K562 (cell line): ENCODE measurements at regions not wholly inside any gene's neighbourhood (a gene's known extent, or its start where the extent isn't known, plus 50 kb on each side); places are given as distances from the start of the nearest gene placed in this dataset.

ENCODE experiments used
- ATAC-seq: fragments of 200-7000 bp; cut with Tn5 transposase; 3 replicates; pipeline ENCODE4 v1.9.1; 2020; ENCODE audit warnings: moderate library complexity
- BruUV-seq: library from RNA; stranded (reverse); fragments of 400-500 nt; replicated peaks from 2 replicates; lab custom pipeline; 2021; lab: Mats Ljungman, UMichigan
- CTCF ChIA-PET: fragments of 300-600 bp; formaldehyde crosslinking; extraction: SDS; loops from one replicate; lab custom pipeline; 2021; ENCODE audit warnings: low intra/inter-chr PET ratio; lab: Yijun Ruan, JAX
- POLR2A ChIA-PET: fragments of 300-600, 350-650 bp; sonication (Branson Sonifier 250); formaldehyde crosslinking; extraction: SDS; loops from one replicate; lab custom pipeline; 2021; ENCODE audit warnings: antibody characterized with exemption, inconsistent platforms; lab: Yijun Ruan, JAX
- DNase-seq, 4 experiments: peaks; one replicate each; pipeline versions ENCODE4 v3.0.0 to v3.0.0-alpha.2; 2011 to 2018; ENCODE audit warnings: low spot score in 3 of 4, mixed read lengths in 3 of 4; ENCODE audit errors: extremely low read depth in 1 of 4
- FAIRE-seq: peaks from 2 replicates; lab custom pipeline; 2011; peaks lifted over from hg19 to GRCh38; lab: Jason Lieb, UNC
- H2AFZ ChIP-seq: 2 replicates; pipeline ENCODE4 v1.6.0; 2011; ENCODE audit warnings: low read depth, low read length, control low read depth, inconsistent platforms
- H3K27ac ChIP-seq: fragments of 200-600 bp; 3 replicates; pipeline ENCODE4 v1.8.0; 2011; ENCODE audit warnings: low read depth, mild to moderate bottlenecking, control low read depth, inconsistent platforms, low read length, moderate library complexity, mixed read lengths; ENCODE audit errors: extremely low read depth
- H3K27me3 ChIP-seq, 2 experiments: fragments of 300-600 bp in 1 of 2; 2 replicates in 1 of 2; 3 replicates in 1 of 2; pipeline versions ENCODE4 v1.6.0 to v1.8.0; 2011; ENCODE audit warnings: inconsistent platforms in 2 of 2, low read length in 2 of 2, mild to moderate bottlenecking in 1 of 2, mixed read lengths in 1 of 2, moderate library complexity in 1 of 2; ENCODE audit not compliant: control insufficient read depth in 2 of 2, insufficient read depth in 2 of 2
- H3K36me3 ChIP-seq: fragments of 300-600 bp; 3 replicates; pipeline ENCODE4 v1.8.0; 2011; ENCODE audit warnings: mild to moderate bottlenecking, low read length, inconsistent platforms; ENCODE audit not compliant: control insufficient read depth, insufficient read depth
- H3K4me1 ChIP-seq, 2 experiments: fragments of 200-600 bp in 1 of 2; replicated peaks in 1 of 2; 2 replicates in 1 of 2; 3 replicates in 1 of 2; pipeline versions ENCODE4 v1.5.1 to v1.8.0; 2011; ENCODE audit warnings: inconsistent platforms in 2 of 2, low read length in 2 of 2, mild to moderate bottlenecking in 1 of 2, mixed read lengths in 1 of 2, moderate library complexity in 1 of 2; ENCODE audit not compliant: control insufficient read depth in 2 of 2, insufficient read depth in 2 of 2
- H3K4me2 ChIP-seq: 2 replicates; pipeline ENCODE4 v1.6.1; 2011; ENCODE audit warnings: low read length, control low read depth, inconsistent platforms, mixed read lengths; ENCODE audit not compliant: insufficient read depth
- H3K4me3 ChIP-seq: fragments of 200-600 bp; sonication (generic), shearing (Covaris generic); 2 replicates; pipeline ENCODE4 v1.5.1; 2016; ENCODE audit warnings: control low read depth, inconsistent platforms
- H3K79me2 ChIP-seq: fragments of 200-600 bp; 3 replicates; pipeline ENCODE4 v1.8.0; 2011; ENCODE audit warnings: low read length, inconsistent platforms; ENCODE audit not compliant: control insufficient read depth, insufficient read depth
- H3K9ac ChIP-seq, 2 experiments: 2 replicates each; pipeline versions ENCODE4 v1.6.0 to v1.6.1; 2011; ENCODE audit warnings: low read depth in 2 of 2, low read length in 2 of 2, control low read depth in 1 of 2, inconsistent platforms in 1 of 2, mild to moderate bottlenecking in 1 of 2, mixed read lengths in 1 of 2; ENCODE audit not compliant: insufficient read depth in 1 of 2
- H3K9me1 ChIP-seq: one replicate; pipeline ENCODE4 v1.6.0; 2011; ENCODE audit warnings: inconsistent platforms, mild to moderate bottlenecking, low read length, moderate library complexity; ENCODE audit not compliant: control insufficient read depth, insufficient read depth
- H3K9me3 ChIP-seq: replicated peaks from 2 replicates; pipeline ENCODE4 v1.5.1; 2011; ENCODE audit warnings: low read depth, low read length, inconsistent platforms; ENCODE audit not compliant: control insufficient read depth, insufficient read depth
- H4K20me1 ChIP-seq: replicated peaks from 2 replicates; pipeline ENCODE4 v1.6.1; 2011; ENCODE audit warnings: low read length, inconsistent platforms, mixed read lengths; ENCODE audit not compliant: control insufficient read depth, insufficient read depth
- CBX5 ChIP-seq: IDR thresholded peaks from 2 replicates; pipeline ENCODE4 v1.6.1; 2014; ENCODE audit warnings: low read depth, borderline replicate concordance
- CEBPG ChIP-seq, 3 experiments: fragments of 200-800 bp in 1 of 3; sonication (Bioruptor generic) in 1 of 3; sonication (generic) in 1 of 3; formaldehyde crosslinking in 1 of 3; IDR thresholded peaks in 2 of 3; conservative IDR thresholded peaks in 1 of 3; 2 replicates each; pipeline versions ENCODE4 v1.6.1 to v1.8.0; 2016 to 2022; ENCODE audit warnings: missing compliant biosample characterization in 2 of 3, missing genetic modification characterization in 2 of 3, mild to moderate bottlenecking in 1 of 3, missing genetic modification reagents in 1 of 3
- GATAD2A ChIP-seq: fragments of 450-650 bp; IDR thresholded peaks from 2 replicates; pipeline ENCODE4 v1.6.1; 2017
- GMEB1 ChIP-seq: fragments of 250-450 bp; sonication (Bioruptor Pico); IDR thresholded peaks from 2 replicates; pipeline ENCODE4 v1.4.0; 2020; ENCODE audit warnings: mild to moderate bottlenecking
- IRF9 ChIP-seq: fragments of 450-650 bp; IDR thresholded peaks from 2 replicates; pipeline ENCODE4 v1.6.1; 2016; ENCODE audit warnings: missing biosample characterization, missing genetic modification characterization
- JUN ChIP-seq, 2 experiments: sonication (generic) in 1 of 2; formaldehyde crosslinking in 1 of 2; IDR thresholded peaks; 2 replicates each; pipeline versions ENCODE4 v1.6.1 to v1.8.0; 2012 to 2022; ENCODE audit warnings: borderline replicate concordance in 2 of 2, mild to moderate bottlenecking in 2 of 2, improper control_type of control experiment in 1 of 2, low read depth in 1 of 2, low read length in 1 of 2, missing genetic modification reagents in 1 of 2
- MTA3 ChIP-seq: fragments of 450-650 bp; formaldehyde crosslinking; IDR thresholded peaks from 2 replicates; pipeline ENCODE4 v1.6.1; 2017; ENCODE audit warnings: mild to moderate bottlenecking, borderline replicate concordance
- PHB2 ChIP-seq: fragments of 450-650 bp; IDR thresholded peaks from 2 replicates; pipeline ENCODE4 v1.6.1; 2017; ENCODE audit warnings: low read depth
- RBM25 ChIP-seq: fragments of 200-400 bp; formaldehyde crosslinking; IDR thresholded peaks from 2 replicates; pipeline ENCODE4 v1.6.1; 2018; ENCODE audit warnings: low read length, low read depth, moderate library complexity; ENCODE audit not compliant: severe bottlenecking
- RFX1 ChIP-seq: fragments of 450-650 bp; IDR thresholded peaks from 2 replicates; pipeline ENCODE4 v1.6.1; 2016; ENCODE audit warnings: mild to moderate bottlenecking, moderate library complexity
- SRF ChIP-seq, 2 experiments: fragments of 250-450, 450-650 bp in 1 of 2; sonication (Bioruptor Pico) in 1 of 2; sonication (generic) in 1 of 2; formaldehyde crosslinking; IDR thresholded peaks; 2 replicates each; pipeline versions ENCODE4 v1.5.0 to v1.5.1; 2020 to 2022; ENCODE audit warnings: mild to moderate bottlenecking in 1 of 2, missing genetic modification reagents in 1 of 2
- THRA ChIP-seq: fragments of 450-650 bp; IDR thresholded peaks from 2 replicates; pipeline ENCODE4 v1.6.1; 2017; ENCODE audit warnings: mild to moderate bottlenecking, moderate library complexity
- YBX1 ChIP-seq: fragments of 450-650 bp; IDR thresholded peaks from 2 replicates; pipeline ENCODE4 v1.7.1; 2016; ENCODE audit warnings: mild to moderate bottlenecking
- ZFP1 ChIP-seq: fragments of 450-650 bp; formaldehyde crosslinking; IDR thresholded peaks from 2 replicates; pipeline ENCODE4 v1.4.0; 2020; ENCODE audit warnings: mild to moderate bottlenecking, mixed read lengths
- ZNF668 ChIP-seq: fragments of 250-450 bp; sonication (Bioruptor Pico); IDR thresholded peaks from 2 replicates; pipeline ENCODE4 v1.8.0; 2022; ENCODE audit warnings: mild to moderate bottlenecking, inconsistent platforms
- ZNF830 ChIP-seq: fragments of 250-450 bp; sonication (Bioruptor Pico); IDR thresholded peaks from 2 replicates; pipeline ENCODE4 v1.5.0; 2021; ENCODE audit warnings: mild to moderate bottlenecking
- WGBS: fragments of 100-300 bp; shearing (Covaris generic); methylation state at CpG from one replicate; pipeline ENCODE4 v1.1.6; 2016; ENCODE audit warnings: low coverage, mixed read lengths; ENCODE audit not compliant: insufficient coverage; ENCODE audit errors: missing lambda C conversion rate; 5-methylcytosine and 5-hydroxymethylcytosine counted together
- in situ Hi-C: fragments of 300-500 bp; cut with MboI; formaldehyde crosslinking; loops from 4 replicates; pipeline ENCODE4 v1.15.0; 2018; ENCODE audit warnings: inconsistent platforms, mixed read lengths
- intact Hi-C: fragments of 100-400 bp; cut with micrococcal nuclease; formaldehyde crosslinking; loops from 2 replicates; pipeline ENCODE4 v1.14.2; 2022
- TF ChIP-seq, protein P1 (sequence below), 2 experiments: fragments of 250-450 bp in 1 of 2; fragments of 450-650 bp in 1 of 2; sonication (Bioruptor Pico) in 1 of 2; IDR thresholded peaks; 2 replicates each; pipeline versions ENCODE4 v1.6.1 to v1.8.0; 2016 to 2021; ENCODE audit warnings: mild to moderate bottlenecking in 2 of 2, moderate library complexity in 2 of 2, missing compliant biosample characterization in 1 of 2, missing genetic modification characterization in 1 of 2

DNA sequence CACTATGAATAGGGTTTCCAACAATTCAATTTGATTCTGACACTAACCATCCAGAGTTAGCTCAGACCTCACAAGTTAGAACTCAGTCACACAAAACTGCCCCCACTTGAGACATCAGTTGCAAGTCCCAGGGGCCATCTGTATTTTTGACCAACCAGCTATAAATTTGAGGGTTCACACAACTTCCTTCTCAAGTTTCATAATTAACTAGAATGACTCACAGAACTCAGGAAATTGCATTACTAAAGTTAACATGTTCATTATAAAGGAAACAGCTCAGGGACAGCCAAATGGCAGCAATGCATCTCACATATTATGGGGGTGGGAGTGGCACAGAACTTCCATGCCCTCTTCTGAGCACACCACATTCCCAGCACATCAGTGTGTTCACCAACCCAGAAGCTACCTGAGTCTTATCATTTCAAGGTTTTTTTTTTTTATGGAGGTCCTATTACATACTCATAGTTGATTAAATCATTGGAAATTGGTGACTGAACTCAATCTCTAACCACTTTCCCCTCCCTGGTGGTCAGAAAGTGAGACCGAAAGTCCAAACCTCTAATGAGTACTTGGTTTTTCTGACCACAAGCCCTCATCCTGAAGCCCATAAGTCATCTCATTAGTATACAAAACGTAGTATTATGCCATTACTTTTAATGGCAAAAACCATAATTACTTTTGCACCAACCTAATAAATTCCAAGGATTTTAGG, 1721.5 kb upstream of the SEL1L start (continued):
- no peak for TF ChIP-seq GMEB1 (CRISPR knock-in tag)
- TF ChIP-seq ZFP1, result no peak
- TF ChIP-seq JUN (IDR thresholded peaks at IDR 0.05; ENCODE audit: borderline replicate concordance, low read depth, low read length), result no peak
- TF ChIP-seq JUN (CRISPR knock-in tag; IDR thresholded peaks at IDR 0.05; ENCODE audit: borderline replicate concordance), result no peak

DNA sequence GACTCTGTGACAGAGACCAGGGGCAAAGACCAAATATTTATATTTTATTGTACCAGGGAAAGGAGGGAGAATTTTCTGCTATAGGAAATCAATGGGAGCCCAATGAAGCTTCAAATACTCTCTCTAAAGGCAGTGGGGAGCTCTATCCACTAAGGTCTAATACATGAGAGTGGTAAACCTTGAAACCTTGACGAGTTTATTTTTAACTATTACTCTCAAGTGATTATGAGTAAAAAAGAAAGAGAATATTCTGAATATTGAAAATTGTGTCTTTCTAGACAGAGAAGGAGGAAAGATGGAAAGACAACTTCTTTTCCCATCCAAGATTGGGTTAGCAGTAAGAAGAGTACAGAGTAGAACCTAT, 1722.1 kb upstream of the SEL1L start:
- intact Hi-C loops (no loop called here), in situ Hi-C loops (no loop called here)
- FAIRE-seq, result no peak
- ATAC-seq, result no peak
- Histone ChIP-seq H4K20me1 (no peaks in the 10 kb centered on the region), H3K27me3 (no peaks in the 10 kb centered on the region), H3K79me2 (no peaks in the 10 kb centered on the region), H3K36me3 (no peaks in the 10 kb centered on the region), H2AFZ (no peak overlapping the region), H3K4me3 (no peak overlapping the region), H3K4me1 (no peaks in the 10 kb centered on the region), H3K4me2 (no peak overlapping the region), H3K9me3 (no peaks in the 10 kb centered on the region), H3K9me1 (no peaks in the 10 kb centered on the region), H3K27ac (no peak overlapping the region), H3K9ac (no peak overlapping the region)
- WGBS, result 0% methylated on average over 1 of the region's 1 CpG
- no TSS peak for BruUV-seq
- CTCF ChIA-PET, result no interaction called here
- POLR2A ChIA-PET, result no interaction called here
- DNase-seq, result no peak
- TF ChIP-seq ZNF668 (CRISPR knock-in tag), result no peak
- no peak for TF ChIP-seq RBM25
- TF ChIP-seq THRA, result no peak
- TF ChIP-seq IRF9 (tag), result no peak
- TF ChIP-seq CEBPG (CRISPR knock-in tag; IDR thresholded peaks at IDR 0.05), result no peak
- no peak for TF ChIP-seq CEBPG (tag; conservative IDR thresholded peaks at IDR 0.05 in 1 of 2, IDR thresholded peaks at IDR 0.05 in 1 of 2)
- TF ChIP-seq SRF (CRISPR knock-in tag; IDR thresholded peaks at IDR 0.05), result no peak
- TF ChIP-seq CBX5, result no peak
- TF ChIP-seq, protein P1, sequence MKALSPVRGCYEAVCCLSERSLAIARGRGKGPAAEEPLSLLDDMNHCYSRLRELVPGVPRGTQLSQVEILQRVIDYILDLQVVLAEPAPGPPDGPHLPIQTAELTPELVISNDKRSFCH (CRISPR knock-in tag; IDR thresholded peaks at IDR 0.05), result no peak
- TF ChIP-seq, protein P1 (tag; IDR thresholded peaks at IDR 0.05), result no peak
- TF ChIP-seq MTA3, result no peak
- TF ChIP-seq ZNF830 (CRISPR knock-in tag), result no peak
- TF ChIP-seq PHB2, result no peak
- no peak for TF ChIP-seq RFX1
- TF ChIP-seq YBX1, result no peak
- no peak for TF ChIP-seq GATAD2A
